ENCODE measurements at regions not wholly inside any gene's neighbourhood (a gene's known extent, or its start where the extent isn't known, plus 50 kb on each side); places are given as distances from the start of the nearest gene placed in this dataset.

- no peak for DNase-seq
- Mint-ChIP-seq H3K36me3 (ENCODE audit: low read depth) (no peaks in the 10 kb centered on the region), H3K27ac (no peak overlapping the region), H3K4me1 (ENCODE audit: low read depth) (no peaks in the 10 kb centered on the region), H3K27me3 (ENCODE audit: insufficient read depth) (peaks cover 9% of the 10 kb centered on the region), H3K4me3 (no peak overlapping the region), H3K9me3 (no peaks in the 10 kb centered on the region)
- no peak for TF ChIP-seq CTCF (IDR thresholded peaks at IDR 0.05)
Measured at GRCh38 chr15:88403351-88403791, 63.8 kb downstream of the MRPL46 start.

- H3K27me3 Mint-ChIP-seq (ENCODE audit: insufficient read depth): peaks cover 6% of the 10 kb centered on the region
- no peak overlapping the region for H3K4me3 Mint-ChIP-seq
- H3K36me3 Mint-ChIP-seq (ENCODE audit: low read depth): no peaks in the 10 kb centered on the region
- H3K27ac Mint-ChIP-seq: no peak overlapping the region
- H3K4me1 Mint-ChIP-seq (ENCODE audit: low read depth): no peaks in the 10 kb centered on the region
- DNase-seq: no peak
- no peaks in the 10 kb centered on the region for H3K9me3 Mint-ChIP-seq
- no peak for TF ChIP-seq CTCF (IDR thresholded peaks at IDR 0.05)
Measured at GRCh38 chr15:88401996-88402656, 65.1 kb downstream of the MRPL46 start.

- Mint-ChIP-seq H3K9me3 (no peaks in the 10 kb centered on the region), H3K27me3 (ENCODE audit: insufficient read depth) (peaks cover 6% of the 10 kb centered on the region), H3K4me3 (no peak overlapping the region), H3K36me3 (ENCODE audit: low read depth) (no peaks in the 10 kb centered on the region), H3K27ac (no peak overlapping the region), H3K4me1 (ENCODE audit: low read depth) (no peaks in the 10 kb centered on the region)
- DNase-seq: no peak
- TF ChIP-seq CTCF (IDR thresholded peaks at IDR 0.05): no peak
Measured at GRCh38 chr15:88401251-88401995, 65.8 kb downstream of the MRPL46 start.

- H3K36me3 Mint-ChIP-seq (ENCODE audit: low read depth): no peaks in the 10 kb centered on the region
- no peaks in the 10 kb centered on the region for H3K9me3 Mint-ChIP-seq
- TF ChIP-seq CTCF (IDR thresholded peaks at IDR 0.05): no peak
- no peaks in the 10 kb centered on the region for H3K4me1 Mint-ChIP-seq (ENCODE audit: low read depth)
- peaks cover 8% of the 10 kb centered on the region for H3K27me3 Mint-ChIP-seq (ENCODE audit: insufficient read depth)
- no peak overlapping the region for H3K4me3 Mint-ChIP-seq
- no peak overlapping the region for H3K27ac Mint-ChIP-seq
- DNase-seq: no peak
Measured at GRCh38 chr15:88400591-88401250, 66.5 kb downstream of the MRPL46 start.

GRCh38 chr15:88400084-88400483 lies 67.1 kb downstream of the MRPL46 start:
- no peak overlapping the region for H3K4me3 Mint-ChIP-seq
- H3K27ac Mint-ChIP-seq: no peak overlapping the region
- no peak for DNase-seq
- TF ChIP-seq CTCF (IDR thresholded peaks at IDR 0.05): no peak
- no peaks in the 10 kb centered on the region for H3K36me3 Mint-ChIP-seq (ENCODE audit: low read depth)
- H3K4me1 Mint-ChIP-seq (ENCODE audit: low read depth): peaks cover 3% of the 10 kb centered on the region; the same call in 1 of the 2 replicates
- no peaks in the 10 kb centered on the region for H3K9me3 Mint-ChIP-seq
- H3K27me3 Mint-ChIP-seq (ENCODE audit: insufficient read depth): peaks cover 8% of the 10 kb centered on the region

Measured in HFFc6 (cell line).